Left lung (tissue), 4 donors: ENCODE measurements at regions not wholly inside any gene's neighbourhood (a gene's known extent, or its start where the extent isn't known, plus 50 kb on each side); places are given as distances from the start of the nearest gene placed in this dataset.

ENCODE experiments used
- ATAC-seq: fragments of 200-7000 bp; cut with Tn5 transposase; one replicate; pipeline ENCODE4 v1.9.1; 2020; ENCODE audit warnings: moderate library complexity
- DNase-seq, 4 donors: peaks; one replicate each; pipeline ENCODE4 v3.0.0-alpha.2; 2013 to 2020
- H3K27ac ChIP-seq, 2 donors: fragments of 200-600 bp; sonication (generic) in 1 of 2; one replicate each; pipeline versions ENCODE4 v1.5.0 to v1.8.0; 2020 to 2021
- H3K27me3 ChIP-seq, 2 donors: fragments of 200-600 bp; sonication (generic) in 1 of 2; one replicate each; pipeline versions ENCODE4 v1.5.0 to v1.8.0; 2020 to 2021
- H3K36me3 ChIP-seq, 2 donors: fragments of 200-600 bp; sonication (generic) in 1 of 2; one replicate each; pipeline versions ENCODE4 v1.5.0 to v1.8.0; 2020 to 2021
- H3K4me1 ChIP-seq, 2 donors: fragments of 200-600 bp; one replicate each; pipeline ENCODE4 v1.8.0; 2021
- H3K4me3 ChIP-seq, 2 donors: fragments of 200-600 bp; sonication (generic) in 1 of 2; one replicate each; pipeline versions ENCODE4 v1.5.0 to v1.8.0; 2020 to 2021; ENCODE audit warnings: mild to moderate bottlenecking in 1 of 2
- H3K9me3 ChIP-seq, 2 donors: fragments of 200-600 bp; sonication (generic) in 1 of 2; one replicate each; pipeline versions ENCODE4 v1.5.0 to v1.8.0; 2020 to 2021
- CTCF ChIP-seq, 2 donors: fragments of 200-600 bp; sonication (generic) in 1 of 2; IDR thresholded peaks; one replicate each; pipeline versions ENCODE4 v1.5.0 to v1.8.0; 2021; ENCODE audit warnings: antibody characterized with exemption in 2 of 2
- intact Hi-C, 2 donors: fragments of 100-400 bp; cut with DNase I; formaldehyde crosslinking; loops; one replicate each; pipeline versions ENCODE4 v1.11.2 to v1.14.2; 2022
- donor health status: DM: no; HTN: yes; CAD: no.
- donor health status: DM: no; HTN: no; CAD: no.

- Histone ChIP-seq H3K27ac (no peak overlapping the region), H3K4me1 (no peaks in the 10 kb centered on the region), H3K27me3 (no peaks in the 10 kb centered on the region), H3K36me3 (no peaks in the 10 kb centered on the region), H3K4me3 (no peak overlapping the region), H3K9me3 (peaks cover 0 to 11% of the 10 kb centered on the region in 2 donors)
- TF ChIP-seq CTCF (IDR thresholded peaks at IDR 0.05): no peak
- ATAC-seq (no peak), DNase-seq (no peak)
- intact Hi-C loops: no loop called here
These were observed 169.3 kb downstream of the SEC16B start for GRCh38 chr1:177800400-177801088.

GRCh38 chr1:177799746-177800145, 170.1 kb downstream of the SEC16B start:
- intact Hi-C loops: no loop called here
- TF ChIP-seq CTCF (IDR thresholded peaks at IDR 0.05): no peak
- H3K36me3 ChIP-seq: no peaks in the 10 kb centered on the region
- no peak overlapping the region for H3K4me3 ChIP-seq
- H3K27me3 ChIP-seq: no peaks in the 10 kb centered on the region
- peaks cover 0 to 7% of the 10 kb centered on the region in 2 donors for H3K9me3 ChIP-seq
- no peaks in the 10 kb centered on the region for H3K4me1 ChIP-seq
- no peak for ATAC-seq
- no peak overlapping the region for H3K27ac ChIP-seq
- no peak for DNase-seq

- Histone ChIP-seq H3K4me3 (no peak overlapping the region), H3K9me3 (peaks cover 0 to 2% of the 10 kb centered on the region in 2 donors), H3K36me3 (no peaks in the 10 kb centered on the region), H3K27me3 (no peaks in the 10 kb centered on the region), H3K4me1 (no peaks in the 10 kb centered on the region), H3K27ac (no peak overlapping the region)
- no peak for DNase-seq
- no peak for TF ChIP-seq CTCF (IDR thresholded peaks at IDR 0.05)
- ATAC-seq: no peak
- intact Hi-C loops: no loop called here
These were observed 171.2 kb downstream of the SEC16B start for GRCh38 chr1:177798614-177799013.

- intact Hi-C loops: no loop called here
These were observed 173.3 kb downstream of the SEC16B start for GRCh38 chr1:177796561-177796960.

More at GRCh38 chr1:177796561-177796960, 173.3 kb downstream of the SEC16B start:
- ATAC-seq (no peak), DNase-seq (no peak)
- Histone ChIP-seq H3K4me3 (no peak overlapping the region), H3K27ac (no peak overlapping the region), H3K27me3 (no peaks in the 10 kb centered on the region), H3K9me3 (peaks cover 0 to 6% of the 10 kb centered on the region in 2 donors), H3K4me1 (no peaks in the 10 kb centered on the region), H3K36me3 (no peaks in the 10 kb centered on the region)
- no peak for TF ChIP-seq CTCF (IDR thresholded peaks at IDR 0.05)
